SU-DHL-6 (cell line): ENCODE measurements at regions not wholly inside any gene's neighbourhood (a gene's known extent, or its start where the extent isn't known, plus 50 kb on each side); places are given as distances from the start of the nearest gene placed in this dataset.

Experiments used
- CTCF ChIP-seq: fragments of 200-600 bp; sonication (generic); IDR thresholded peaks from one replicate; pipeline ENCODE4 v1.5.1; 2017; ENCODE audit warnings: antibody characterized with exemption, mild to moderate bottlenecking, low read length, moderate library complexity; ENCODE audit not compliant: insufficient read depth, poor library complexity, severe bottlenecking
- EZH2phosphoT487 ChIP-seq: fragments of 200-600 bp; sonication (generic), shearing (Covaris generic); conservative IDR thresholded peaks from 2 replicates; pipeline ENCODE4 v1.6.1; 2018; ENCODE audit warnings: mild to moderate bottlenecking, antibody characterized with exemption, low read length, moderate library complexity, mixed read lengths

DNA sequence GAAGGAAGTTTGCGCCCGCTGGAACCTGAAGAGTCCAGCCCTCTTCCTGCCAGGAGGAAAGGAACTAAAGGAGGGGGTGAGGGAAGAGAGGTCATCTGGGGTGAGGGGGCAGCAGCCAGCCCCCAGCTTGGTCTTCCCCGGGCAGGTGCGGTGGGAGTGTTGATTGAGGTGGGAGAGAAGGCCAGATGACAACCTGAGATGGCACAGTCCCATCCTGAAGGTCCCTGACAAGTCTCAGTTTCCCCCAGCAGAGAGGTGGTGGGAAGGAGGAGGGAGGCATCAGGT lies 240.9 kb downstream of the HAUS1 start:
- TF ChIP-seq CTCF = no peak
- TF ChIP-seq EZH2phosphoT487 = no peak
